ENCODE measurements at regions not wholly inside any gene's neighbourhood (a gene's known extent, or its start where the extent isn't known, plus 50 kb on each side); places are given as distances from the start of the nearest gene placed in this dataset.

GRCh38 chr7:67553378-67553777 lies 556.7 kb downstream of the TYW1 start:
- Histone ChIP-seq H2AK9ac (replicated peaks; ENCODE audit: low read depth, low read length, poor library complexity) (no peak overlapping the region), H4K8ac (ENCODE audit: low read depth in 2 of 2, low read length in 2 of 2) (no peak overlapping the region), H2BK120ac (ENCODE audit: low read depth, low read length) (no peak overlapping the region), H3K23ac (ENCODE audit: low read depth, low read length) (no peak overlapping the region), H3K4me2 (ENCODE audit: low read depth, low read length) (no peak overlapping the region), H4K5ac (ENCODE audit: low read depth, low read length) (no peak overlapping the region), H3K56ac (ENCODE audit: extremely low read depth, insufficient read depth, low read length) (no peak overlapping the region), H3K18ac (ENCODE audit: low read depth, low read length) (no peak overlapping the region), H3K79me1 (ENCODE audit: low read depth in 1 of 2, low read length in 2 of 2) (no peaks in the 10 kb centered on the region), H3K4me3 (ENCODE audit: insufficient read depth, low read depth, low read length) (no peak overlapping the region), H3K27me3 (ENCODE audit: control insufficient read depth, insufficient read depth, low read length) (no peaks in the 10 kb centered on the region), H4K91ac (ENCODE audit: insufficient read depth, low read depth, low read length) (no peak overlapping the region), H3K4me1 (ENCODE audit: control insufficient read depth, insufficient read depth, low read length) (no peaks in the 10 kb centered on the region), H3K4ac (ENCODE audit: low read depth, low read length) (no peak overlapping the region), H2BK15ac (ENCODE audit: low read depth, low read length) (no peak overlapping the region), H2BK5ac (ENCODE audit: low read depth, low read length, poor library complexity, severe bottlenecking) (no peak overlapping the region), H3K9me3 (ENCODE audit: control insufficient read depth, insufficient read depth, low read length) (peaks cover 12% of the 10 kb centered on the region), H3K27ac (ENCODE audit: insufficient read depth, low read length) (no peak overlapping the region), H4K20me1 (ENCODE audit: insufficient read depth, low read length) (no peaks in the 10 kb centered on the region), H3K9me1 (ENCODE audit: insufficient read depth, low read length) (no peaks in the 10 kb centered on the region), H3K36me3 (ENCODE audit: control insufficient read depth, insufficient read depth, low read length) (no peaks in the 10 kb centered on the region), H3K14ac (replicated peaks; ENCODE audit: low read depth, low read length) (no peak overlapping the region), H2BK20ac (ENCODE audit: low read depth, low read length) (no peak overlapping the region), H2AK5ac (ENCODE audit: low read depth, low read length) (no peak overlapping the region), H3K9ac (ENCODE audit: low read depth, low read length) (no peak overlapping the region), H2AFZ (replicated peaks; ENCODE audit: low read length, poor library complexity) (no peak overlapping the region)
- POLR2A ChIA-PET (ENCODE audit: unreplicated experiment): no interaction called here
- intact Hi-C loops (cut with micrococcal nuclease): no loop called here
- TF ChIP-seq POLR2A (IDR thresholded peaks at IDR 0.05; ENCODE audit: low read depth, low read length) (no peak), FOS (IDR thresholded peaks at IDR 0.05; ENCODE audit: low read depth, low read length) (no peak), BHLHE40 (IDR thresholded peaks at IDR 0.05; ENCODE audit: low read depth, low read length) (no peak), CEBPB (IDR thresholded peaks at IDR 0.05; ENCODE audit: low read depth, low read length) (no peak), MAFK (IDR thresholded peaks at IDR 0.05; ENCODE audit: low read depth, low read length) (no peak), ELK1 (IDR thresholded peaks at IDR 0.05; ENCODE audit: borderline replicate concordance, low read depth, low read length) (no peak), RAD21 (IDR thresholded peaks at IDR 0.05; ENCODE audit: low read length) (no peak), NFE2L2 (IDR thresholded peaks at IDR 0.05; ENCODE audit: low read depth, low read length) (no peak), RFX5 (IDR thresholded peaks at IDR 0.05; ENCODE audit: low read depth, low read length) (no peak), CTCF (conservative IDR thresholded peaks at IDR 0.05; ENCODE audit: low read depth, low read length) (no peak), RCOR1 (IDR thresholded peaks at IDR 0.05; ENCODE audit: insufficient replicate concordance, low read length) (no peak), USF2 (IDR thresholded peaks at IDR 0.05; ENCODE audit: low read depth, low read length) (no peak), CHD1 (IDR thresholded peaks at IDR 0.05; ENCODE audit: low read depth, low read length) (no peak), MAZ (IDR thresholded peaks at IDR 0.05; ENCODE audit: borderline replicate concordance, low read depth, low read length) (no peak), SMC3 (IDR thresholded peaks at IDR 0.05; ENCODE audit: low read depth, low read length) (no peak), MXI1 (IDR thresholded peaks at IDR 0.05; ENCODE audit: borderline replicate concordance, low read depth, low read length) (no peak)
- no TSS peak for BruUV-seq (replicated peaks)
- no peak for ATAC-seq (ENCODE audit: low read depth)
- DNase-seq: no peak
- 0% methylated on average over 1 of the region's 5 CpGs; no CpG with 5 or more reads in 1 of the 2 experiments for WGBS, 2 experiments (ENCODE audit: extremely low coverage in 2 of 2, insufficient read length in 1 of 2)
- dilution Hi-C loops (cut with HindIII; ENCODE audit: low sequenced_read_pairs, unreplicated experiment): no loop called here
- CTCF ChIA-PET: no interaction called here
- in situ Hi-C loops (cut with MboI; ENCODE audit: low sequenced_read_pairs): no loop called here

Data from IMR-90 (cell line).